DND-41 (cell line): ENCODE measurements at regions not wholly inside any gene's neighbourhood (a gene's known extent, or its start where the extent isn't known, plus 50 kb on each side); places are given as distances from the start of the nearest gene placed in this dataset.
"Not testable (repeated sequence)": the region's sequence is repeated elsewhere in the genome, so short reads cannot be mapped to it uniquely, and the experiment has no call there.

Experiments used
- ATAC-seq: fragments of 200-7000 bp; cut with Tn5 transposase; 3 replicates; pipeline ENCODE4 v1.9.1; 2021; ENCODE audit warnings: low read depth; ENCODE audit not compliant: insufficient read depth
- DNase-seq: peaks from one replicate; pipeline ENCODE4 v3.0.0-alpha.2; 2020
- H2AFZ ChIP-seq: 2 replicates; pipeline ENCODE4 v1.6.0; 2012; ENCODE audit warnings: low read depth, low read length
- H3K27ac ChIP-seq: 2 replicates; pipeline ENCODE4 v1.5.1; 2012; ENCODE audit warnings: low read length, inconsistent platforms
- H3K27me3 ChIP-seq: fragments of 200-600 bp; sonication (generic); 2 replicates; pipeline ENCODE4 v1.6.0; 2012; ENCODE audit warnings: low read length, mild to moderate bottlenecking, inconsistent platforms; ENCODE audit not compliant: insufficient read depth, poor library complexity
- H3K36me3 ChIP-seq: 2 replicates; pipeline ENCODE4 v1.5.1; 2012; ENCODE audit warnings: low read length, inconsistent platforms; ENCODE audit not compliant: insufficient read depth
- H3K4me1 ChIP-seq: 2 replicates; pipeline ENCODE4 v1.5.1; 2012; ENCODE audit warnings: mild to moderate bottlenecking, low read length; ENCODE audit not compliant: insufficient read depth
- H3K4me2 ChIP-seq: 2 replicates; pipeline ENCODE4 v1.6.0; 2012; ENCODE audit warnings: mild to moderate bottlenecking, moderate library complexity, low read length, inconsistent platforms; ENCODE audit not compliant: insufficient read depth
- H3K4me3 ChIP-seq, 2 experiments: fragments of 200-600 bp in 1 of 2; shearing (Covaris generic) in 1 of 2; 2 replicates each; pipeline ENCODE4 v1.5.1; 2012 to 2016; ENCODE audit warnings: inconsistent platforms in 2 of 2, low read length in 2 of 2, mild to moderate bottlenecking in 2 of 2, low read depth in 1 of 2, moderate library complexity in 1 of 2
- H3K79me2 ChIP-seq: 2 replicates; pipeline ENCODE4 v1.6.0; 2012; ENCODE audit warnings: low read length, inconsistent platforms; ENCODE audit not compliant: insufficient read depth
- H3K9ac ChIP-seq: 2 replicates; pipeline ENCODE4 v1.6.0; 2012; ENCODE audit warnings: low read depth, mild to moderate bottlenecking, inconsistent platforms, low read length, moderate library complexity
- H3K9me3 ChIP-seq: 2 replicates; pipeline ENCODE4 v1.5.1; 2012; ENCODE audit warnings: low read length, moderate library complexity, mild to moderate bottlenecking, inconsistent platforms; ENCODE audit not compliant: insufficient read depth, severe bottlenecking
- H4K20me1 ChIP-seq: 2 replicates; pipeline ENCODE4 v1.6.0; 2012; ENCODE audit warnings: low read length; ENCODE audit not compliant: insufficient read depth
- CTCF ChIP-seq: IDR thresholded peaks from 2 replicates; pipeline ENCODE4 v1.5.1; 2012; ENCODE audit warnings: borderline replicate concordance, low read length, moderate library complexity, mild to moderate bottlenecking; ENCODE audit not compliant: poor library complexity, severe bottlenecking; ENCODE audit errors: extremely low read depth
- EZH2 ChIP-seq: IDR thresholded peaks from 3 replicates; pipeline ENCODE4 v1.6.1; 2012; ENCODE audit warnings: borderline replicate concordance, low read depth, mild to moderate bottlenecking, moderate library complexity, low read length, inconsistent platforms; ENCODE audit not compliant: severe bottlenecking

GRCh38 chr2:239802185-239802649, 222.9 kb downstream of the NDUFA10 start:
- TF ChIP-seq EZH2 (no peak), CTCF (no peak)
- H4K20me1 ChIP-seq, result no peaks in the 10 kb centered on the region
- H3K9ac ChIP-seq, result no peak overlapping the region
- H3K27me3 ChIP-seq, result no peaks in the 10 kb centered on the region
- no peaks in the 10 kb centered on the region for H3K4me1 ChIP-seq
- ATAC-seq (no peak), DNase-seq (no peak)
- H3K4me2 ChIP-seq, result no peak overlapping the region
- no peaks in the 10 kb centered on the region for H3K36me3 ChIP-seq
- H3K79me2 ChIP-seq, result no peaks in the 10 kb centered on the region
- no peak overlapping the region for H2AFZ ChIP-seq
- H3K27ac ChIP-seq, result no peak overlapping the region
- H3K4me3 ChIP-seq, result no peak overlapping the region
- H3K9me3 ChIP-seq, result no peaks in the 10 kb centered on the region

- Histone ChIP-seq H3K27me3 (no peaks in the 10 kb centered on the region), H2AFZ (no peak overlapping the region), H3K79me2 (no peaks in the 10 kb centered on the region), H3K4me1 (no peaks in the 10 kb centered on the region), H3K9me3 (no peaks in the 10 kb centered on the region), H3K4me3 (no peak overlapping the region), H3K36me3 (no peaks in the 10 kb centered on the region), H4K20me1 (no peaks in the 10 kb centered on the region), H3K27ac (no peak overlapping the region), H3K9ac (no peak overlapping the region), H3K4me2 (no peak overlapping the region)
- ATAC-seq (no peak), DNase-seq (no peak)
- no peak for TF ChIP-seq CTCF
- no peak for TF ChIP-seq EZH2
Observed at GRCh38 chr2:239801404-239802184, 223.5 kb downstream of the NDUFA10 start.

- Histone ChIP-seq H3K27ac (no peak overlapping the region), H3K4me1 (no peaks in the 10 kb centered on the region), H3K9ac (no peak overlapping the region), H3K79me2 (no peaks in the 10 kb centered on the region), H2AFZ (no peak overlapping the region), H3K4me2 (no peak overlapping the region), H3K36me3 (no peaks in the 10 kb centered on the region), H4K20me1 (no peaks in the 10 kb centered on the region), H3K27me3 (no peaks in the 10 kb centered on the region), H3K9me3 (no peaks in the 10 kb centered on the region), H3K4me3 (no peak overlapping the region)
- ATAC-seq (no peak), DNase-seq (no peak)
- TF ChIP-seq CTCF (no peak), EZH2 (no peak)
Observed at GRCh38 chr2:239800785-239801386, 224.3 kb downstream of the NDUFA10 start.

GRCh38 chr2:239797316-239797715, 227.8 kb downstream of the NDUFA10 start:
- no peak for DNase-seq
- Histone ChIP-seq H4K20me1 (no peaks in the 10 kb centered on the region), H3K27ac (no peak overlapping the region), H3K9me3 (no peaks in the 10 kb centered on the region), H3K4me1 (no peaks in the 10 kb centered on the region), H2AFZ (no peak overlapping the region), H3K9ac (no peak overlapping the region), H3K4me3 (no peak overlapping the region), H3K27me3 (no peaks in the 10 kb centered on the region), H3K36me3 (no peaks in the 10 kb centered on the region), H3K79me2 (no peaks in the 10 kb centered on the region), H3K4me2 (no peak overlapping the region)
- TF ChIP-seq EZH2 (no peak), CTCF (no peak)
- ATAC-seq, result no peak

GRCh38 chr2:239795761-239796160, 229.4 kb downstream of the NDUFA10 start:
- H2AFZ ChIP-seq, H3K9ac ChIP-seq, H3K4me2 ChIP-seq, H3K36me3 ChIP-seq, H3K27me3 ChIP-seq, H3K4me1 ChIP-seq, H3K79me2 ChIP-seq, ATAC-seq, H3K9me3 ChIP-seq, H3K27ac ChIP-seq, DNase-seq, H3K4me3 ChIP-seq, H4K20me1 ChIP-seq: not testable (repeated sequence)
